GM12878 (cell line): ENCODE measurements at regions not wholly inside any gene's neighbourhood (a gene's known extent, or its start where the extent isn't known, plus 50 kb on each side); places are given as distances from the start of the nearest gene placed in this dataset.

Experiments
- ATAC-seq: fragments of 200-7000 bp; cut with Tn5 transposase; 3 replicates; pipeline ENCODE4 v1.9.1; 2020; ENCODE audit warnings: mild to moderate bottlenecking, moderate library complexity
- BruUV-seq: library from RNA; stranded (reverse); fragments of 400-500 nt; replicated peaks from 2 replicates; lab custom pipeline; 2021; lab: Mats Ljungman, UMichigan
- CTCF ChIA-PET: fragments of 300-600 bp; sonication (Branson Sonifier 250); formaldehyde crosslinking; extraction: SDS; loops from one replicate; lab custom pipeline; 2021; ENCODE audit warnings: inconsistent platforms; lab: Yijun Ruan, JAX
- POLR2A ChIA-PET: fragments of 350-600 bp; formaldehyde crosslinking; extraction: SDS; loops from one replicate; lab custom pipeline; 2021; ENCODE audit warnings: inconsistent platforms; lab: Charles Lee
- RAD21 ChIA-PET: fragments of 300-600 bp; sonication (Branson Sonifier 250); formaldehyde crosslinking; loops from one replicate; lab custom pipeline; 2023; ENCODE audit warnings: antibody characterized with exemption; ENCODE audit not compliant: unreplicated experiment; lab: Charles Lee
- SMC1A ChIA-PET: fragments of 300-600 bp; sonication (Branson Sonifier 250); formaldehyde crosslinking; loops from one replicate; lab custom pipeline; 2023; ENCODE audit not compliant: unreplicated experiment, uncharacterized antibody; lab: Charles Lee
- DNase-seq: peaks from one replicate; pipeline ENCODE4 v3.0.0-alpha.2; 2011; ENCODE audit warnings: low read depth, low spot score
- FAIRE-seq: peaks from 3 replicates; lab custom pipeline; 2011; peaks lifted over from hg19 to GRCh38; lab: Jason Lieb, UNC
- H2AFZ ChIP-seq: 2 replicates; pipeline ENCODE4 v1.6.0; 2011; ENCODE audit warnings: low read depth, low read length, control low read depth; ENCODE audit not compliant: control insufficient read depth
- H3K27ac ChIP-seq: 2 replicates; pipeline ENCODE4 v1.5.1; 2011; ENCODE audit warnings: control low read depth; ENCODE audit not compliant: control insufficient read depth, insufficient read depth
- H3K27me3 ChIP-seq, 2 experiments: replicated peaks in 1 of 2; 2 replicates each; pipeline versions ENCODE4 v1.6.0 to v1.6.1; 2011; ENCODE audit warnings: low read length in 1 of 2; ENCODE audit not compliant: control insufficient read depth in 2 of 2, insufficient read depth in 2 of 2
- H3K36me3 ChIP-seq, 2 experiments: 2 replicates each; pipeline ENCODE4 v1.5.1; 2011; ENCODE audit warnings: low read length in 1 of 2; ENCODE audit not compliant: control insufficient read depth in 2 of 2, insufficient read depth in 2 of 2
- H3K4me1 ChIP-seq: 2 replicates; pipeline ENCODE4 v1.6.1; 2011; ENCODE audit warnings: mild to moderate bottlenecking, low read length, moderate library complexity, mixed read lengths; ENCODE audit not compliant: control insufficient read depth, insufficient read depth
- H3K4me2 ChIP-seq: 2 replicates; pipeline ENCODE4 v1.6.0; 2011; ENCODE audit warnings: control low read depth; ENCODE audit not compliant: control insufficient read depth, insufficient read depth
- H3K4me3 ChIP-seq: fragments of 200-600 bp; sonication (generic); 2 replicates; pipeline ENCODE4 v1.5.1; 2016
- H3K79me2 ChIP-seq: 2 replicates; pipeline ENCODE4 v1.6.0; 2011; ENCODE audit warnings: low read length; ENCODE audit not compliant: control insufficient read depth, insufficient read depth
- H3K9ac ChIP-seq: 2 replicates; pipeline ENCODE4 v1.8.0; 2011; ENCODE audit warnings: low read length, control low read depth, mixed read lengths; ENCODE audit not compliant: control insufficient read depth, insufficient read depth
- H3K9me3 ChIP-seq: replicated peaks from 3 replicates; pipeline ENCODE4 v1.5.1; 2011; ENCODE audit warnings: mild to moderate bottlenecking, low read length; ENCODE audit not compliant: control insufficient read depth, insufficient read depth
- H4K20me1 ChIP-seq: 2 replicates; pipeline ENCODE4 v1.6.0; 2011; ENCODE audit not compliant: control insufficient read depth, insufficient read depth
- ATF7 ChIP-seq: fragments of 450-650 bp; IDR thresholded peaks from 2 replicates; pipeline ENCODE4 v1.6.1; 2016; ENCODE audit warnings: low read depth, mild to moderate bottlenecking
- BMI1 ChIP-seq: fragments of 450-650 bp; IDR thresholded peaks from 2 replicates; pipeline ENCODE4 v1.6.1; 2016; ENCODE audit warnings: mild to moderate bottlenecking, moderate library complexity, borderline replicate concordance
- CBX3 ChIP-seq: fragments of 200-600 bp; sonication (generic); IDR thresholded peaks from 2 replicates; pipeline ENCODE4 v1.6.1; 2016; ENCODE audit warnings: low read depth, borderline replicate concordance
- CHD2 ChIP-seq: IDR thresholded peaks from 2 replicates; pipeline ENCODE4 v1.6.1; 2011; ENCODE audit warnings: low read depth, low read length, improper control_type of control experiment, borderline replicate concordance
- CTCF ChIP-seq, 3 experiments: IDR thresholded peaks in 2 of 3; conservative IDR thresholded peaks in 1 of 3; 2 replicates each; pipeline ENCODE4 v1.5.1; 2011; ENCODE audit warnings: low read depth in 3 of 3, low read length in 3 of 3, mild to moderate bottlenecking in 3 of 3, control low read depth in 2 of 3, moderate library complexity in 2 of 3, inconsistent platforms in 1 of 3, mixed read lengths in 1 of 3; ENCODE audit not compliant: control insufficient read depth in 2 of 3, insufficient read depth in 1 of 3; ENCODE audit errors: extremely low read depth in 1 of 3
- ELK1 ChIP-seq: IDR thresholded peaks from 2 replicates; pipeline ENCODE4 v1.6.1; 2012; ENCODE audit warnings: low read depth, low read length, improper control_type of control experiment
- EZH2 ChIP-seq: IDR thresholded peaks from 2 replicates; pipeline ENCODE4 v1.6.1; 2012; ENCODE audit warnings: low read depth, mild to moderate bottlenecking, control low read depth, inconsistent platforms, low read length, borderline replicate concordance; ENCODE audit not compliant: control insufficient read depth
- HCFC1 ChIP-seq: fragments of 150-350 bp; IDR thresholded peaks from 2 replicates; pipeline ENCODE4 v1.6.1; 2014; ENCODE audit warnings: low read length
- MXI1 ChIP-seq: fragments of 150-350 bp; IDR thresholded peaks from 2 replicates; pipeline ENCODE4 v1.6.1; 2011; ENCODE audit warnings: low read depth, mild to moderate bottlenecking, inconsistent platforms, low read length, improper control_type of control experiment
- NFXL1 ChIP-seq: fragments of 450-650 bp; IDR thresholded peaks from 2 replicates; pipeline ENCODE4 v1.6.1; 2017; ENCODE audit warnings: antibody characterized with exemption, mild to moderate bottlenecking, borderline replicate concordance
- PBX3 ChIP-seq: IDR thresholded peaks from 2 replicates; pipeline ENCODE4 v1.6.1; 2011; ENCODE audit warnings: mild to moderate bottlenecking, low read depth, low read length, moderate library complexity; ENCODE audit not compliant: insufficient replicate concordance
- PML ChIP-seq: IDR thresholded peaks from 2 replicates; pipeline ENCODE4 v1.6.1; 2012; ENCODE audit warnings: low read length, inconsistent platforms
- RAD21 ChIP-seq: IDR thresholded peaks from 2 replicates; pipeline ENCODE4 v1.6.1; 2011; ENCODE audit warnings: mild to moderate bottlenecking, low read depth, low read length, moderate library complexity; ENCODE audit not compliant: insufficient read depth
- RCOR1 ChIP-seq: conservative IDR thresholded peaks from 2 replicates; pipeline ENCODE4 v1.6.1; 2012; ENCODE audit warnings: low read depth, low read length, improper control_type of control experiment
- SKIL ChIP-seq: fragments of 450-650 bp; IDR thresholded peaks from 2 replicates; pipeline ENCODE4 v1.6.1; 2017; ENCODE audit warnings: mild to moderate bottlenecking, low read depth, inconsistent platforms; ENCODE audit not compliant: poor library complexity, severe bottlenecking
- STAT1 ChIP-seq: fragments of 450-650 bp; conservative IDR thresholded peaks from 2 replicates; pipeline ENCODE4 v1.6.1; 2014; ENCODE audit warnings: antibody characterized with exemption, mild to moderate bottlenecking
- WGBS: methylation state at CpG from one replicate; pipeline ENCODE4 v1.1.6; 2016; ENCODE audit warnings: low lambda C conversion rate; ENCODE audit not compliant: insufficient replicate concordance, insufficient coverage; ENCODE audit errors: missing lambda C conversion rate; 5-methylcytosine and 5-hydroxymethylcytosine counted together
- in situ Hi-C: fragments of 300-500 bp; cut with MboI; formaldehyde crosslinking; loops from 9 replicates; pipeline ENCODE4 v1.14.3; 2018; ENCODE audit warnings: mixed read lengths
- intact Hi-C: fragments of 100-400 bp; cut with micrococcal nuclease; formaldehyde crosslinking; loops from one replicate; pipeline ENCODE4 v1.14.2; 2022; ENCODE audit not compliant: unreplicated experiment

GRCh38 chr2:145541028-145541427 is 1021.1 kb upstream of the ZEB2 start (continued):
- TF ChIP-seq CTCF (IDR thresholded peaks at IDR 0.05 in 2 of 3, conservative IDR thresholded peaks at IDR 0.05 in 1 of 3; ENCODE audit: control insufficient read depth in 2 of 3, extremely low read depth in 1 of 3, insufficient read depth in 1 of 3, low read depth in 3 of 3, low read length in 3 of 3) (no peak), RCOR1 (no peak), PBX3 (no peak), RAD21 (no peak)

GRCh38 chr2:145538661-145539350 is 1018.9 kb upstream of the ZEB2 start:
- no peaks in the 10 kb centered on the region for H3K36me3 ChIP-seq
- ChIA-PET CTCF (interaction anchor here (0.7 kb wide), 1 partner anchor 14 kb away, joined by 3 read pairs; no protein-coding TSS in a partner anchor), RAD21 (no interaction called here), POLR2A (no interaction called here), SMC1A (no interaction called here)
- H3K4me1 ChIP-seq = no peaks in the 10 kb centered on the region
- WGBS = 30% methylated on average over 5 of the region's 5 CpGs
- H4K20me1 ChIP-seq = no peaks in the 10 kb centered on the region
- no peak overlapping the region for H3K9ac ChIP-seq
- no peak for ATAC-seq
- H3K79me2 ChIP-seq = no peaks in the 10 kb centered on the region
- intact Hi-C loops = no loop called here
- no peaks in the 10 kb centered on the region for H3K9me3 ChIP-seq
- no peak overlapping the region for H3K27ac ChIP-seq
- H3K27me3 ChIP-seq = no peaks in the 10 kb centered on the region
- no peak overlapping the region for H3K4me2 ChIP-seq
- FAIRE-seq = no peak
- H3K4me3 ChIP-seq = no peak overlapping the region
- BruUV-seq = no TSS peak
- in situ Hi-C loops = no loop called here
- H2AFZ ChIP-seq = no peak overlapping the region
- no peak for DNase-seq
- TF ChIP-seq NFXL1 (no peak), BMI1 (no peak), HCFC1 (no peak), ATF7 (no peak), SKIL (no peak), MXI1 (no peak), CBX3 (no peak), RCOR1 (no peak), STAT1 (no peak), ELK1 (no peak), CHD2 (no peak), EZH2 (no peak), PML (no peak)
